Stimulated activated CD4-positive, alpha-beta T cell treated with anti-CD3 and anti-CD28 coated beads, Interleukin-2, amount 100 ng/mL, for 48 hours (primary cell): ENCODE measurements at regions not wholly inside any gene's neighbourhood (a gene's known extent, or its start where the extent isn't known, plus 50 kb on each side); places are given as distances from the start of the nearest gene placed in this dataset.
A peak's percentile ranks its signal among the peaks of the same experiment; 100 is the strongest.
"Not testable (repeated sequence)": the region's sequence is repeated elsewhere in the genome, so short reads cannot be mapped to it uniquely, and the experiment has no call there.

Source experiments
- DNase-seq, 2 donors: peaks; one replicate each; pipeline ENCODE4 v3.0.0-alpha.2; 2020

GRCh38 chr7:73170902-73171301, 85.1 kb upstream of the SPDYE9 start:
- not testable (repeated sequence) for DNase-seq

GRCh38 chr7:73170415-73170814, 84.6 kb upstream of the SPDYE9 start:
- DNase-seq: not testable (repeated sequence)

DNA sequence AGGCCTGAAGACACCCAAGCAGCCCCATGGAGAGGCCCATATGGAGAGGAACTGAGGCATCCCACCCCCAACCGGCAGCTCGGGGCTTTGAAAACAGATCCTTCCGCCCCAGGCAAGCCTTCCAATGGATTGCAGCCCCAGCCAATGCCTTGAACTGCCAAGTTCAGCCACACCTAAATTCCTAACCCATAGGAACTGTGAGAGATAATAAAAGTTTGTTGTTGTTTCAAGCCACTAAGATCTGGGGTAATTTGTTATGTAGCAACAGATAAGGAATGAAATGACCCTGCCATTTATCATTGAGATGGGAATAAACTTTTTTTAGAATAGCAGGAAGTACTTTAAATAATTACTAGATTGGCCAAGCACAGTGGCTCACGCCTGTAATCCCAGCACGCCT, 80.3 kb upstream of the SPDYE9 start:
- not testable (repeated sequence) for DNase-seq

- not testable (repeated sequence) for DNase-seq
These were observed 76.8 kb upstream of the SPDYE9 start for GRCh38 chr7:73162680-73163079.

DNA sequence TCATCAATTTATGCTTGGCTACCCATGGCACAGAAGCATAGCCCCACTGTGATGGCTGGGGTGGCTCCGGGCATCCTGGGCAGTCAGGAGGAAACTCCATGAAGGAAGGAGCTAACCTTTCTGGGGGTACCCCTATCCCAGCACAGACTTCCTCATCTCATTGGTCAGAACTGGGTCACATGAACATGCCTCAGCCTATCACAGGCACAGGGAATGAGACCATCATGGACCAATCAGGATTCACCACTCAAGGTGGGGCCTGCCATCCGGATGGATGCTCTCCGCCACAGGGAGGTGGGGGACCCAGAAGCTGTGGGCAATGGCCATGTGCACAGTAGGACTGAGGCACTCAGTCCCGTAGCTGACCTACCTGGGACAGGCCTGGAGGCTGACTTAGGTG, 75.9 kb upstream of the SPDYE9 start:
- not testable (repeated sequence) for DNase-seq

DNA sequence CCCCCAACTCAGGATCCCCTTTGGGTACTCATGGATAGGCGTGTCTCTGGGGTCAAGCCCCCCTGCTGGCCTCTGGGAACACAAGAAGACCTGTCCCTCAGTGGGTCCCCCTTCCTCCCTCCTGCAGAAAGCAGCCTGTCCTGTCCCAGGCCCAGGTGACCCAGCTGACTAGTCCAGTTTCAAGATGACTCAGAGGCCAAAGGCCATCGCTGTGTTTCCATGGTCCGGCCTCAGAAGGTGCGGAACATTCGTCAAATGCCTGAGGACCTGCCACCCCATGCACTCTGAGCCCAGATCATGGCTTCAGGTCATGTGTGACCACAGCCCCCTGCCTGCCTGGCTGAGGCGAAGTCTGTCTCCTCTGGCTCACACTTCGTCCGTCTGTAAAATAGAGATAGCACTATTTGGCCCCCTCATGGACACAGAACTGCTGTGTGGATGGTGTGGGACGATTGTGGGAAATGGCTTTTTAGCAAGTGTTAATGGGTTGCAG, 71.4 kb upstream of the SPDYE9 start:
- DNase-seq: not testable (repeated sequence)

DNA sequence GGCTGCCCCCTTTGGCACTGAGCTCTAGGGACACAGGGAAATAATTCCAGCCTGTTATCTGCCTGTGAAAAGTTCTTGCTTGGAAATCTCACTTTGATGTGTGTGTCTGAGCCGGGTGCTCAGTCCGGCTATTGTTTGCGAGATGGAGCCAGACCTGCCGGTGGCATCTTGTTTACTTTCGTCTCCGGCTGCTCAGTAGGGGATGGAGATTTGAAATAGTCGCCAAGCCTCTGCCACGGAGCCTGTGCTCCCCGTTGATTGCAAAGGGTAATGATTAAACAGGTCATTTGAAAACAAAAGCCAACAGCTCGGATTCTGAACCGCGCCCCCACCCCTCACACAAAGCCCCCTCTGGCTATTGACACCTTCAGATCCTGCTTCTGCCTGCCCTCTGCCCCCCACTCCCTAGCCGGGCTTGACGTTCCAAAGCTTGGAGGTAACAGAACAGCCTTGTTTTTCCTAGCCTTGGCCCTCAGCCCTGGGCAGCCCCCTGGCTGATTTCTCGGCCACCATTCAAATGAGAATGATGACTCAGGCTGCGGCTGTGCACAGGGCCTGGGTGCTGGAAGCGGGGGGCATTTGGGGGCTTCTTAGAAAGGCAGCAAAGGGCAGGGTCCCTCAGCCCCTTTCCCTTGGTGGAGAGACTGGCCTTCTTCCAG, 70.8 kb upstream of the SPDYE9 start:
- DNase-seq: not testable (repeated sequence)

- peak; percentile 49 to 69 for DNase-seq
These were observed 68.8 kb upstream of the SPDYE9 start for GRCh38 chr7:73154586-73155038.

GRCh38 chr7:73153921-73154585, 68.2 kb upstream of the SPDYE9 start:
- DNase-seq: not testable (repeated sequence)

DNA sequence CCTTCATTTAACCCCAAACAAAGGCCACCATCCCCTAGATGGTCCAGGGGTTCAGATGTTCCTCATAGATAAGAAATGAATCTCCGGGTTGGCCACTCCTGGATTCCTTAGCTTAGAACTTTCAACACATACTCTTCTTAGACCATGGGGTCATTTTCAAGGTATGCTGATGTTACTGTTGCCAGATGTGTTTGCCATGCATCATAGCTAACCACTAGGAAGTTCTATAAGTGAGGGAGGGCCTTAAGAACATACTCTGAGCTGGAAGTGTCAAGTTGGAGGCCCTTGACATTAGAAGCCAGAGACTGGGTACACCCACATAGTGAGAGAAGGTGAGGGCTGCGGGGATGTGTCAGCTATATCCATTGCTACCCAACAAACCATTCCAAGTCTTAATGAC, 62.7 kb upstream of the SPDYE9 start:
- DNase-seq: not testable (repeated sequence)

DNA sequence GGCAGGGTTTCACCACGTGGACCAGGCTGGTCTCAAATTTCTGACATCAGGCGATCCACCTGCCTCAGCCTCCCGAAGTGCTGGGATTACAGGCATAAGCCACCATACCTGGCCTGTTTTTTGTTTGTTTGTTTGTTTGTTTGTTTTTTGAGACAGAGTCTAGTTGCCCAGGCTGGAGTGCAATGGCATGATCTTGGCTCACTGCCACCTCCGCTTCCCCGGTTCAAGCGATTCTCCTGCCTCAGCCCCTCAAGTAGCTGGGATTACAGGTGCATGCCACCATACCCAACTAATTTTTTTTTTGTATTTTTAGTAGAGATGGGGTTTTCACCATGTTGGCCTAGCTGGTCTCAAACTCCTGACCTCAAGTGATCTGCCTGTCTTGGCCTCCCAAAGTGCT, 61.8 kb upstream of the SPDYE9 start:
- not testable (repeated sequence) for DNase-seq

DNA sequence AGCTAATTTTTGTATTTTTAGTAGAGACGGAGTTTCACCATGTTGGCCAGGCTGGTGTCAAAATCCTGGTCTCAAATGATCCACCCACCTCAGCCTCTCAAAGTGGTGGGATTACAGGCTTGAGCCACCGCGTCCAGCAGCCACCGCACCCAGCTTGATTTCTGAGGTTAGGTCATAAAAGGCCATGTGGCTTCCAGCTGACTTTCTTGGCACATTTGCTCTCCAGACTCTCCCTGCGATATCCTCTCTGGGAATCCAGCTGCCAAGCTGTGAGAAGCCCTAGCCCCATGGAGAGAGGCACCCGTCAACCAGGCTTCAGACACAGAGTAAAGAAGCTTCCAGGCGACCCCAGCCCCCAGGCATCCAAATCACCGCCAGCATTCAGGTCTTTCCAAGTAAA, 58.2 kb upstream of the SPDYE9 start:
- DNase-seq: not testable (repeated sequence)

- DNase-seq: not testable (repeated sequence)
These were observed 52.1 kb upstream of the SPDYE9 start for GRCh38 chr7:73137922-73138321.
